Skeletal muscle tissue (tissue), 3 donors: ENCODE measurements at regions not wholly inside any gene's neighbourhood (a gene's known extent, or its start where the extent isn't known, plus 50 kb on each side); places are given as distances from the start of the nearest gene placed in this dataset.

Source experiments
- H3K27ac ChIP-seq: one replicate; pipeline ENCODE4 v1.7.0; 2013; ENCODE audit warnings: mild to moderate bottlenecking, low read depth, low read length, inconsistent platforms
- H3K27me3 ChIP-seq, 3 donors: one replicate each; pipeline ENCODE4 v1.7.0; 2013; ENCODE audit warnings: low read length in 3 of 3; ENCODE audit not compliant: control insufficient read depth in 3 of 3, insufficient read depth in 3 of 3
- H3K36me3 ChIP-seq, 3 donors: one replicate each; pipeline ENCODE4 v1.7.0; 2013; ENCODE audit warnings: low read length in 3 of 3; ENCODE audit not compliant: control insufficient read depth in 3 of 3, insufficient read depth in 3 of 3
- H3K4me1 ChIP-seq, 3 donors: one replicate each; pipeline ENCODE4 v1.7.0; 2013; ENCODE audit warnings: low read length in 3 of 3, mild to moderate bottlenecking in 3 of 3; ENCODE audit not compliant: control insufficient read depth in 3 of 3, insufficient read depth in 3 of 3
- H3K4me3 ChIP-seq, 3 donors: one replicate each; pipeline ENCODE4 v1.7.0; 2013; ENCODE audit warnings: low read length in 3 of 3
- H3K9ac ChIP-seq, 3 donors: one replicate each; pipeline ENCODE4 v1.7.0; 2013; ENCODE audit warnings: low read length in 3 of 3, mild to moderate bottlenecking in 3 of 3, moderate library complexity in 2 of 3, low read depth in 1 of 3
- H3K9me3 ChIP-seq, 3 donors: one replicate each; pipeline ENCODE4 v1.7.0; 2013; ENCODE audit warnings: low read length in 3 of 3; ENCODE audit not compliant: control insufficient read depth in 3 of 3
- donor health status: Osteomylitis.

- Histone ChIP-seq H3K9ac (no peak overlapping the region), H3K4me1 (no peaks in the 10 kb centered on the region), H3K27me3 (no peaks in the 10 kb centered on the region), H3K4me3 (no peak overlapping the region), H3K36me3 (no peaks in the 10 kb centered on the region), H3K27ac (no peak overlapping the region), H3K9me3 (no peaks in the 10 kb centered on the region)
These were observed 1263.6 kb downstream of the C4orf33 start for GRCh38 chr4:130359542-130359941.

DNA sequence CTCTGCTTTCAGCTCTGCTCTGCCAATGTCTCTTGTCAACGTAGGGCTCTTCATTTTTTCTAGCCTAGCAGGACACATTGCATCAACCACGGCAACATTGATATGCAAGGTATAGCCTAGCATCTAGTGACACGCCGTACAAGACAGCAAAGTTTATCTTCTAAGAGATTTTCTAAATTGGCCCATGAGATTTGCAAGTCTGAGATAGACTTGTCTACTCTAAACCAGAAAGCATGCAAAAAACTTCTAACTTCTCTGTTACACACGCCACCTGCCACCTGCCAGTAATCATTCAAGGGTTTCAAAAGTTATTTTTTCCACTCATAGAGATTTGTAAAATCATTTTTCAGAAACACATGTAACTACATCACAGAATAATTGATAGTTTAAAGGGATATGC is 1265.7 kb downstream of the C4orf33 start:
- Histone ChIP-seq H3K27ac (no peak overlapping the region), H3K9me3 (no peaks in the 10 kb centered on the region), H3K9ac (no peak overlapping the region), H3K36me3 (no peaks in the 10 kb centered on the region), H3K4me1 (no peaks in the 10 kb centered on the region), H3K27me3 (no peaks in the 10 kb centered on the region), H3K4me3 (no peak overlapping the region)

DNA sequence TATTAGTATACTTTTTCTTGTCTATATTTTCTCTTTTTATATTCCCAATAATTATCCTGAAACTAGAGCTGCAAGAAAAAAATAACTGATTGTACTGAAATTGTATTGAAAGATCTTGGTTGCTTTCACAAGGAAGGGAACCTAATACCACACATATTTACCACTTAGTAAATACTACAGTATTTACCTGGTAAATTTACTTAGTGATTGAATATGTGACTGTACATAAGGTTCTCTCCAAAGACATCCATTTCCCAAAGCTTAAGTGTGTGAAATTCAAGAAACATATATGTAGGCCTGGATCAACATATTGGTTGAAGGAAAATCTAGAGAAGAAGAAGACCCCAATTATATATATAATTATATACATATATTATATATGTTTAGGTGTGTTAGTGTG is 1272.7 kb downstream of the C4orf33 start:
- no peak overlapping the region for H3K4me3 ChIP-seq
- H3K4me1 ChIP-seq = no peaks in the 10 kb centered on the region
- no peak overlapping the region for H3K9ac ChIP-seq
- no peak overlapping the region for H3K27ac ChIP-seq
- no peaks in the 10 kb centered on the region for H3K36me3 ChIP-seq
- H3K27me3 ChIP-seq = no peaks in the 10 kb centered on the region
- H3K9me3 ChIP-seq = no peaks in the 10 kb centered on the region

DNA sequence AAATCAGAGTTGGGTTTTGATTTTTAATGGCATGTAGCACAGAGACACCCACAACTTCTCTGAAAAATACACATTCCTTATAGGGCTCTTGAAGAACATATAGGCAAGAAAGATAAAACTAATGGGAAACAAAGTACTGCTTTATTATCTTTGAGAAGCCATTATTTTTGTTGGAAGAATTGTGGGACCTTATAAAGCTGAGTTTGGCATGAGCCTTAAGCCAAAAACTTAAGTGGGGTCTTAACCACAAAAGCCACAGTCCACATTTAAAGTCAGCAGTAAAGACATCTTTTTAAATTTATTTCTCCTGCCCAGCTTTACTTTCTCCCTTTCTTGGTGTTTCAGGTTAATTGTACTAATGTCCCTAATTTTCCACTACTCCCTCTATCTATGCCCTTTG is 1297.3 kb downstream of the C4orf33 start:
- Histone ChIP-seq H3K9ac (no peak overlapping the region), H3K9me3 (no peaks in the 10 kb centered on the region), H3K4me3 (no peak overlapping the region), H3K4me1 (no peaks in the 10 kb centered on the region), H3K27me3 (no peaks in the 10 kb centered on the region), H3K36me3 (no peaks in the 10 kb centered on the region), H3K27ac (no peak overlapping the region)

DNA sequence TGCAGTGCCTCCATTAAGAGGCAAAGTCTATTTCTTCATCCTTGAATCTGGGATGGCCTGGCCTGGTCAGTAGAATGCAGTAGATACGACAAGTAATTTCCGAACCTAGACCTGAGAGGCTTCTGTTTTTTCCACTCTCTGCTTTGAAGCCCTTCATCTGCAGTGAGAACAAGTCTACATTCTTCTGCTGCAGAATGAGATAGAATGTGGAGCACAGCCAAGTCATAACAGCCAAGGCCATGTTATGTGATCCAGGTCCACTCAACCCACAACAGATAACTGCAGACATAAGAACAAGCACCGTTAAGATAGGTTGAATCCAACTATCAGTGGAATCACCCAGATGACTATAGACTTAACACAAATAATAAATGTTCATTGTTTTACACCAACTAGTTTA is 1297.7 kb downstream of the C4orf33 start:
- H3K9me3 ChIP-seq = no peaks in the 10 kb centered on the region
- H3K4me3 ChIP-seq = no peak overlapping the region
- no peaks in the 10 kb centered on the region for H3K36me3 ChIP-seq
- no peaks in the 10 kb centered on the region for H3K4me1 ChIP-seq
- H3K27me3 ChIP-seq = no peaks in the 10 kb centered on the region
- no peak overlapping the region for H3K27ac ChIP-seq
- H3K9ac ChIP-seq = no peak overlapping the region

DNA sequence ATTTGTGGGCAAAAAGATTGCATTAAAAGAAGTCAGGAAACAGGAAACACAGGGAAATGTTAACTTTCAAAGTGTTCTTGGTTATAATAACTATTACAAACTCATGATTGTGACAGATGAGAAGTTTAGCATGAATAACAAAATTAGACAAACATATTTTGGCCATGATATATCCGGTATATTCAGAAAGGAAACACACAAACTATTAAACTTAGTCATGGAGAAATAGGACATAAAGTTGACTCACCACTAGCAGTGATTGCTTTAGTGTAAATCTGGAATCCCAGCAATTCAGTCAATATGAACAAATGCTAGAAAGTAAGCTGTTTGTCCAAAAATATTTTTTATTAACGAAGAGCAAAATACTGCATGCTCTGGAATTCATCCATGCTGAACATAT is 1299.9 kb downstream of the C4orf33 start:
- no peak overlapping the region for H3K9ac ChIP-seq
- H3K36me3 ChIP-seq = no peaks in the 10 kb centered on the region
- H3K27me3 ChIP-seq = no peaks in the 10 kb centered on the region
- H3K9me3 ChIP-seq = no peaks in the 10 kb centered on the region
- no peak overlapping the region for H3K4me3 ChIP-seq
- no peaks in the 10 kb centered on the region for H3K4me1 ChIP-seq
- H3K27ac ChIP-seq = no peak overlapping the region

- Histone ChIP-seq H3K27ac (no peak overlapping the region), H3K9ac (no peak overlapping the region), H3K27me3 (no peaks in the 10 kb centered on the region)
These were observed 1307.3 kb downstream of the C4orf33 start for GRCh38 chr4:130403221-130403620.

GRCh38 chr4:130416228-130416627 is 1320.3 kb downstream of the C4orf33 start:
- no peak overlapping the region for H3K27ac ChIP-seq

More at GRCh38 chr4:130403221-130403620, 1307.3 kb downstream of the C4orf33 start:
- Histone ChIP-seq H3K36me3 (no peaks in the 10 kb centered on the region), H3K4me1 (no peaks in the 10 kb centered on the region), H3K9me3 (no peaks in the 10 kb centered on the region), H3K4me3 (no peak overlapping the region)

GRCh38 chr4:130419211-130419975 is 1323.4 kb downstream of the C4orf33 start:
- H3K27ac ChIP-seq = no peak overlapping the region
- no peak overlapping the region for H3K9ac ChIP-seq
- H3K9me3 ChIP-seq = peaks cover 0 to 2% (median 0%) of the 10 kb centered on the region in 3 donors
- H3K4me3 ChIP-seq = no peak overlapping the region
- no peaks in the 10 kb centered on the region for H3K27me3 ChIP-seq
- H3K36me3 ChIP-seq = no peaks in the 10 kb centered on the region
- H3K4me1 ChIP-seq = no peaks in the 10 kb centered on the region

More at GRCh38 chr4:130416228-130416627, 1320.3 kb downstream of the C4orf33 start:
- Histone ChIP-seq H3K4me1 (no peaks in the 10 kb centered on the region), H3K9me3 (peaks cover 0 to 2% (median 0%) of the 10 kb centered on the region in 3 donors), H3K9ac (no peak overlapping the region), H3K36me3 (no peaks in the 10 kb centered on the region), H3K4me3 (no peak overlapping the region), H3K27me3 (no peaks in the 10 kb centered on the region)

DNA sequence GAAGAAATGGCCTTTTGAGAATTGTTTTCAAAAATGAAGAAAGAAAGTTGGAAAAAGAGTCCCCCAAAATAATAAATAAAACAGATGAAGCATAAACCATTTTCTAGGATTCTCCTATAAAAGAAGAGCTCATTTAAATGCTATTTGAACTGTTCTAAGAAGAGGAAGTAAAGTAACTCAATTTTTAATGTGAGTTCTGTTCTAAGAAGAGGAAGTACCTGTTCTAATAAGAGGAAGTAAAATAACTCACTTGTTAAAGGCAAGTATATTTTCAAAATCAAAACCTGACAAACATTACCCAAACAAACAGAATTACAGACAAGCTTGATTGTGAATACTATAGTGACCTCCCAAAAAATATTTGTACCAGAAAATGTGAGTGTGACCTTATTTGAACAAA is 1326.3 kb downstream of the C4orf33 start:
- Histone ChIP-seq H3K27me3 (no peaks in the 10 kb centered on the region), H3K4me3 (no peak overlapping the region), H3K27ac (no peak overlapping the region), H3K36me3 (no peaks in the 10 kb centered on the region), H3K9me3 (no peaks in the 10 kb centered on the region), H3K4me1 (no peaks in the 10 kb centered on the region), H3K9ac (no peak overlapping the region)
